NCI-H2171 (cell line): ENCODE measurements at regions not wholly inside any gene's neighbourhood (a gene's known extent, or its start where the extent isn't known, plus 50 kb on each side); places are given as distances from the start of the nearest gene placed in this dataset.

Experiments
- DNase-seq: peaks from one replicate; lab custom pipeline; 2025; lab: John Stamatoyannopoulos, UW

GRCh38 chr3:76063811-76064210, 278.5 kb upstream of the ZNF717 start:
- DNase-seq: no peak

- no peak for DNase-seq
These were observed 280.6 kb upstream of the ZNF717 start for GRCh38 chr3:76065964-76066363.

GRCh38 chr3:76078101-76078500, 292.8 kb upstream of the ZNF717 start:
- no peak for DNase-seq

- no peak for DNase-seq
These were observed 298.6 kb upstream of the ZNF717 start for GRCh38 chr3:76083992-76084391.

- no peak for DNase-seq
These were observed 310.7 kb upstream of the ZNF717 start for GRCh38 chr3:76096036-76096435.

GRCh38 chr3:76096836-76097588, 311.7 kb upstream of the ZNF717 start:
- DNase-seq: no peak

GRCh38 chr3:76097589-76097969, 312.2 kb upstream of the ZNF717 start:
- DNase-seq: no peak

- DNase-seq: no peak
These were observed 314.6 kb upstream of the ZNF717 start for GRCh38 chr3:76099956-76100355.

GRCh38 chr3:76107935-76108570, 322.7 kb upstream of the ZNF717 start:
- no peak for DNase-seq

- no peak for DNase-seq
These were observed 326.5 kb upstream of the ZNF717 start for GRCh38 chr3:76111808-76112207.

- DNase-seq: no peak
These were observed 336.7 kb upstream of the ZNF717 start for GRCh38 chr3:76122007-76122406.

GRCh38 chr3:76129441-76129840, 344.1 kb upstream of the ZNF717 start:
- no peak for DNase-seq

- no peak for DNase-seq
These were observed 346.2 kb upstream of the ZNF717 start for GRCh38 chr3:76131396-76132153.

GRCh38 chr3:76132154-76132470, 346.8 kb upstream of the ZNF717 start:
- DNase-seq: no peak

- no peak for DNase-seq
These were observed 348.8 kb upstream of the ZNF717 start for GRCh38 chr3:76134166-76134565.

- DNase-seq: no peak
These were observed 353.6 kb upstream of the ZNF717 start for GRCh38 chr3:76138921-76139320.

- DNase-seq: no peak
These were observed 362.5 kb upstream of the ZNF717 start for GRCh38 chr3:76147846-76148245.

- DNase-seq: no peak
These were observed 366.7 kb upstream of the ZNF717 start for GRCh38 chr3:76152028-76152427.

- no peak for DNase-seq
These were observed 376.5 kb upstream of the ZNF717 start for GRCh38 chr3:76161856-76162255.

GRCh38 chr3:76171647-76172046, 386.3 kb upstream of the ZNF717 start:
- DNase-seq: no peak

- no peak for DNase-seq
These were observed 392.3 kb upstream of the ZNF717 start for GRCh38 chr3:76177610-76178009.

- no peak for DNase-seq
These were observed 393.1 kb upstream of the ZNF717 start for GRCh38 chr3:76178412-76178811.

GRCh38 chr3:76181213-76181612, 395.9 kb upstream of the ZNF717 start:
- no peak for DNase-seq
